ENCODE measurements at regions not wholly inside any gene's neighbourhood (a gene's known extent, or its start where the extent isn't known, plus 50 kb on each side); places are given as distances from the start of the nearest gene placed in this dataset.
A peak's percentile ranks its signal among the peaks of the same experiment; 100 is the strongest.

- no peak for DNase-seq
Measured at GRCh38 chr4:41883988-41884734, 51.1 kb upstream of the TMEM33 start.

DNA sequence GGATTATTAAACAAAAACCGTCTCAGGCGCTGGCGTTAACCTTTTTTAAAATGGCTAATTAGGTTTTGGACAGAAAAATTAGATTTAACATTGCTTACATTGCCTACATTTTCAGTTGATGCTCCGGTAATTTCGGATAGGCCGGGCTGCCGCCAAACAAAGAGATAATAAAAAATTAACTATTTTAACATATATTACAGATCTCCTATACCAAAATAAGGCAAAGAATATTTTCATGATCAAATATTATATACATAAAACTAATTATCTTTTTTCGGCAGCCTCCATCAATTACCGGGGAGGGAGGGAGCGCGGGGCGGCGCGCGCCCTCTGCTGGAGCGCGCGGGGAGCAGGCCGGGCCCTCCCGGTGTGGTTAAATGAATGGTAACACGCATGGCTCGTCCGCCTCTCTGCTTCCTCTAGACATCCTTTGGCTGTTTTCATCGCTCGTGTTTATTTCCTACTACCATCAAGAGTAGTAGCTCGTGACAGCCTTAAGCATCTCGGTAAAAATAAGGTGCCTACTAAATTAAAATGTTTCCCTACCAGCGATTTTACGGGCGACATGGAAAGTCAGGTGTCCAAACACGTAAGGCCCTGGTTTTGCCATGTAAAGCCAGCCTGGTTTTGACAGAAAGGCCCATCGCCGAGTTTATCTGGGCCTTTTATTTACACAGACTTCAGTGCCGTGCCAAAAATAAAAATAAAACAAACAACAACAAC lies 52.4 kb upstream of the TMEM33 start:
- peak; percentile 18 for DNase-seq

- DNase-seq = no peak
Measured at GRCh38 chr4:41881981-41882624, 53.1 kb upstream of the TMEM33 start.

DNA sequence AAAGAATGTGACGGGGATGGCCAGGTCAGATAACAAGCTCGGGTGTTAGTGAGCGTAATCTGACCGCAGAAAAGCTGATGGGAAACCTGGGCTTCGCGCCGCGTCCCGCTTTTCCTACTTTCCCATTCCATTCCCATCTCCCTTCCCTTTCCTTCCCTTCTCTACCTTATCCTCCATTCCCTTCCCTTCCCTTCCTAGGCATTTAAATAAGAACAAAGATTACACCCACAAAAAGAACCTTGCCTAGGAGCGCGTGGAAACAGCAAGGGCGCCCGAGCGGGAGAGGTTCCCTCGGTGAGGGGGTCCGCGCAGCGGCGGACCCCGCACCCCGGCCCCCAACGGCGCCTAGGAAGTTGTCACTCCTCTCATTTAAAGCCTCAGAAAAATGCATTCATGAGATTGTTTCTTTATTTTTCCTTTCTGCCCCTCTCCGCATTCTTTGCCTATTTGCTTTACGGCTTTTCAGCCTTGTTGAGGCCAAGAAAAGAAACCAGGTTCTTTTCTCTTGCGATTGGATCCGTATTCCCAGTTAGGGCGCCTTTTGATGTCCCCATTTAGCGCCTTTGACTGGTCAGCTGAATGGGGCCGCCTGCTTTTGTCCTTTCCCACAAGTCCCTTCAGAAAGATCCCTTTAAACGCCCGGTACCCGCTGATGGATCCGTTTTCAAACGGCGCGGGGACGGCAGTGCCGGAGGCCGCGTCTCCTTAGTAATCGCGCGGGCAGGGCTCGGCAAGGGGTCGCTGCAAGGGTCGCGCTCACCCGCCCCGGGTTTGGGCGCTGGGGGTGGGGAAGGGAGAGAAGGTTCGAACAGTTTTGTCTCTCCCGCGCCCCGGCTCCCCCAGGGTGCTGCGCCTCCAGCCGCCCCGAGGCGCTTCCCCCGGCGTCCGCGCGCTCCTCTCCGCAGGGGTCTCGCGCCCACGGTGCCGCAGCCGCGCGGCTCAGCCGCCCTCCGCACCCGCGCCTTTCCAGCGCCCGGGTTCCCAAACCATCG lies 54.1 kb upstream of the TMEM33 start:
- DNase-seq = no peak

GRCh38 chr4:41880022-41880837 lies 55.0 kb upstream of the TMEM33 start:
- no peak for DNase-seq

DNA sequence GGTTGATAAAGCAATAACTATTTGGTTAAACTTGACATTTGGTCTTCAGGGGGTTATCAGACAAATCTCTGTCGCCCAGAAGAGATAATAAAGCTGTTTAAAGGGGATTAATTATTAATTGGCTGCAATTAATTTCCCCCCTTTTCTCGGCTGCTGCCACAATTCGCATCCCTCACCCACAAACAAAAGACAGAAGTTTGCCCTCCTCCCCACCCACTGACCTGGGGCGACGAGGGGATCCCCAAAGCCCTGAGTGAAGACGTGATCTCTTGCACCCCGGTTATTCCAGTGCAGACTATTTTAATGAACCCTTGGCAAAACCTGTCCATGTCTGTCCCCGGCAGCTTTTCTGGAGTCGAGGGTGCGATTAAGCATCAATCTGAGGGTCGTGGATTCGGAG lies 55.7 kb upstream of the TMEM33 start:
- DNase-seq = no peak

DNA sequence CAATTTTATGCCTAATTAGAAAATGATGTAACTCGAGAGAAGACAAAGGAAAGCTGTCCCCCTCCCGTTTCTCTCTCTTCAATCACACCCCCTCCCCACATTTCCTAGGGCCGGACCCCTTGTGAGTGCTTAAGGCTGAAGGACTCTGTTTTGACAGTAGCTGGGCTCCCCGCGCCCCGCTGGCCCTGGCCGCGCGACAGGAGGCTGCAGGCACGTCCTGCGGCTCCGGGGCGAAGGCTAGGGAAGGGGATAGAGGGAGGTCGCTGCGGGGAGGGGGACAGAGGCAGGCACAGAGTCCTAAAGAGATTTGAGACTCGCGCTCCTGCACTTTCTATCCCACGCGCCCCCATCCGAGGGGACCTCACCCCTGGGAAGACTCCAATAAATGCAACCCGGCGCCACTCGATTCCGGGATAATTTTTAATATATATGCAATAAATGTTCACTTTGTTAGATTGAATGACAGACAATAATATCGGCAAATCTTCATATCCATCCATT lies 56.2 kb upstream of the TMEM33 start:
- DNase-seq = no peak

- DNase-seq = no peak
Measured at GRCh38 chr4:41878170-41878969, 56.9 kb upstream of the TMEM33 start.

DNA sequence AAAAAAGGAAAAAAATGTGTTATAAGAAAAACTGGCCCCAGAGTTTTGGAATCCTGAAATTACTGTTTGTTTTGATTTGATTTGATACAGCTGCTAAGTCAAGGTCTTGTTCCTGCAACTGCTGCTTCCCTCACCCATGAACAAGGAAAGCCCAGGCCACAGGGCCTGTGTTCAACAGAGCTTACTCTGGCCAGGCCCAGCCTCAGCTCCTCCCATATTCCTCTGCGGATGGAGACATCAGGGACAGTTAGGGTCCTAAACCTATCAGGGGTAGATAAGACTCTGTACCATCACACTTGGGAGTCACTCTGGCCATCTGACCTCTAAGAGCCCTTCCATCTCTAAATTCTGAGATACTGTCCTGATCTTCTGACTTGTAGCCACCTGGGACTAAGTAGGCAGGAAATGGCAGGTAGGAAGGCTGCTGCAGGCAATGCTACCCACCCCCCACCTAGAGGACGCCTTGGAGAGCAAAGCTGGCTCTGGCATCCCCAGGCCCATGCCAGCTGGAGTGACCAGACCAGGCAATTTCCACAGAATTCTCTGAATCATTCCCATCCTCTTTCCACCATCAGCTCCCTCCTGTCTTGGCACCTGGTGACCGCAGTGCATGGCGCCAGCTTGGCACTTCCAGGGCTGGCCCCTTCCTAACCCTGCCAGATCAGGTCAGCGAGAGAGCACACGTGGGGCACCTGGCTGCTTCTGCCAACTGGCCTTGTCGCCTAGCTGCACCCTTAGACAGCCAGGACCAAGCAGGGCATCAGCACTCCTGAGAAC lies 58.0 kb upstream of the TMEM33 start:
- DNase-seq = no peak

DNA sequence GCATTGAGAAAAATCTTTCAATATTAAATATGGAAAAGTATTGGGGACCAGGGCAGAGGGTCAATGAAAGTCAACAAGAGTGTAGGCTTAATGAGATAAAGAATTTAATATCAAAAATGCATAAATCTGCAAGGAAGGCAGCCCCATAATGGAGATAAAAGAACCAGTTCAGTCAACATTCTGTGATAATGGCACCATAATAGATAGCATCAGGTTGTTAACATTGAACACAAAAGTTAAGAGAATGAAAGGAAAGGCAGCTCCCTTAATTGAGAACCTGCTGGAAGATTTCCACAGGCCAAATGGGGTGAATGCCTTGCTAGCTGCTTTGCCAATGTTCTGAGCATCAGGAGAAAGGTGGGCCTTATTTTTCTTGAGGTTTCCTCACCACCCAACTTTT lies 60.4 kb upstream of the TMEM33 start:
- no peak for DNase-seq

DNA sequence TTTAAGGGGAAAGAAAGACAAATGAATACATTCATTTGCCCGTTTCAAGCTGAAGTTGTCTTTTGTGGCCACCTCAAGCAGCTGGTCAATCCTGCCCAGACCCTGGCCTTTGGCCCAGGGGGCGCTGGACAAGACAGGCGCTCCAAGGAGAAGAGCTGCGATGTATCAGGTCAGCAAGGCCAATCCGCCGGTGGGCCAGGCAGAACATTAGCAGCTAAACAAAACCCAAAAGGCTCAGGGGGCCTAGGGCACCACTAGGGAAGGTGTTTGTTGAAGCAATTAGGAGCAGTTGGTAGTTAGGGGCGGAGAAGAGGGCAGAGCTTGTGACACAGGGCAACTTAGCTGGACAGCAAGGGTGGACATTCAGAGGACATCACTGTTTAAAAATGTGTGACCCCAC lies 60.8 kb upstream of the TMEM33 start:
- DNase-seq = no peak

DNA sequence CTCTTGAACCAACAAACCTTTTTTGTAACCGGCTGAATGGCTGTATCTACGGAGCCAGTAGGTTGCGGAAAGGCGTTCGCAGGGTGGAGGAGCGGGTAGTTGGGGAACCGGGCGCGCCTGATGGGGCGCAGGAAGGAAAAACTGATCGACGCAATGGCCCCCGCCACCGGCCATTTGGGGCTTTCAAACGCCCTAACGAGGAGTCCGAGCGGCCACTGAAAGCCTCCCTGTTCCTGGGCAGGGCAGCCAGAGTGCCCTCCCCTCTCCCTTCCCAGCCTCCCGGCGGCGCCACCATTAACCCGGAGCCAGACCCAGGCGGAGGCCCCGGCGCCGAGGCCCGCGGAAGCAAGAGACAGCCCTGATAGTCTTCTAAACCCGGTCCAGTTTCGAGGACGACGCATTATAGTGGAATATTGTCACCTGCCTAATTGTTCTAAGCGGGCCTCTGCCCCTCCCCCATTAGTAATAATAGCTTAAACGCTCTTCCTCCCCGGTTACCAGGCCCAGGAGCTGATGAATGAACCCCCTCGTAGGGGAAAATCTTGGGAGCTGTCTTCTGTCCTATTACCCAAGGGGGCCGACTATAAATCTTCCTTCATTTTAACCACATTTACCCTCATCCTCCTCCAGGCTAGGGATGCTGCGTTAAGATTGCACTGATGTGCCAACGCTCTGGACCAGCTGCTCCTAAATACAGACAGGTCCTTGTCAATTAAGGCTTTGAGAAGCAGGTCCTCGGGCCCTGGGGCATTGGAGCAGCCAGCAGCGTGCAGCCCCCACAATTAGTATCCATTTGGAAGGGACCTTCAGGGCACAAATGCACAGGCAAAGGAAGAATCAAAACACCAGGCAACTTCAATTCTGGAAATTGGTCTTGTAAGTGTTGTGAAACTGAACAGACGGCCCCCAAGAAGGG lies 61.6 kb upstream of the TMEM33 start:
- DNase-seq = no peak

- DNase-seq = no peak
Measured at GRCh38 chr4:41870035-41870434, 65.2 kb upstream of the TMEM33 start.

- no peak for DNase-seq
Measured at GRCh38 chr4:41866799-41867677, 68.2 kb upstream of the TMEM33 start.

DNA sequence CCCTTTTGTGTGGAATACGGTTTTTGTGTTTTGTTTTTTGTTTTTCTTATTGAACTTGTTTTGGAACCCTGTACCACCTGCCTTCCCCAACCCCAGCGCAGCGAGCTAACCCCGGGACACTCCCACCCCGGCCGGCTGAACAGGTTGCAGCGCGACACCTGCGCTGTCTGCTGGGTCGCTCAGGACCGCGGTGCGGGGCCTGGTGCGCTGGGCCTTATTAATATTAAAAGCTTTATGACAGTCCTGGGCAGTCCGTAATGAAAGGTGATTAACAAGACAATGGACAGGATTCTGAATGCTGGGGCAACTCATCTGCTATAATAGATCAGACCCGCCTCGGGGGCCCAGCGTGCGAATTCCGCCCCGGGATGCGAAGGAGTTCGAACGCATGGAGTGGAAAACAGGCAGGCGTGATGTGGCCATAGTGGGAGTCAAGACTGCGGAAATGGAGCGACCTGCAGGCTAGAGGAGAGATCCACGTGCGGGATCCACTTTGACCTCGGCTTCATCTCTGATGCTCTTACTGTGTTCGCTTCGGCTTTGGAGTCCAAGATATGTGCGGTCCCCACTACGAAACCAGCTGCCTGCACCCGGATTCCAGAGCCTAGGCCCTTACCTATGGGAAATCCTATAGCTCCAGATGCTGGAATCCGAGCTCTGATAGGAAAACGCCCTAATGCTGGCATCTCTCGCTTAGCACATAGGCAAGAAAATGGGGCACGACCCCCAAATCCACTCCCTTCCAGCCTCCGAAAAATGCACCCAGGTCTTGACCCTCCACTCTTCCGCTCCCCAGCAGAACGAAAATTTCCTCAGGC lies 69.0 kb upstream of the TMEM33 start:
- DNase-seq = no peak

- DNase-seq = no peak
Measured at GRCh38 chr4:41865306-41865980, 69.8 kb upstream of the TMEM33 start.

Measured in fibroblast of skin of right biceps (primary cell).